SU-DHL-6 (cell line): ENCODE measurements at regions not wholly inside any gene's neighbourhood (a gene's known extent, or its start where the extent isn't known, plus 50 kb on each side); places are given as distances from the start of the nearest gene placed in this dataset.

Source experiments
- EZH2phosphoT487 ChIP-seq: fragments of 200-600 bp; sonication (generic), shearing (Covaris generic); conservative IDR thresholded peaks from 2 replicates; pipeline ENCODE4 v1.6.1; 2018; ENCODE audit warnings: mild to moderate bottlenecking, antibody characterized with exemption, low read length, moderate library complexity, mixed read lengths
- TF ChIP-seq, protein P1 (sequence below): fragments of 200-600 bp; sonication (generic); IDR thresholded peaks from one replicate; pipeline ENCODE4 v1.5.1; 2017; ENCODE audit warnings: antibody characterized with exemption, mild to moderate bottlenecking, low read length, moderate library complexity; ENCODE audit not compliant: insufficient read depth, poor library complexity, severe bottlenecking

DNA sequence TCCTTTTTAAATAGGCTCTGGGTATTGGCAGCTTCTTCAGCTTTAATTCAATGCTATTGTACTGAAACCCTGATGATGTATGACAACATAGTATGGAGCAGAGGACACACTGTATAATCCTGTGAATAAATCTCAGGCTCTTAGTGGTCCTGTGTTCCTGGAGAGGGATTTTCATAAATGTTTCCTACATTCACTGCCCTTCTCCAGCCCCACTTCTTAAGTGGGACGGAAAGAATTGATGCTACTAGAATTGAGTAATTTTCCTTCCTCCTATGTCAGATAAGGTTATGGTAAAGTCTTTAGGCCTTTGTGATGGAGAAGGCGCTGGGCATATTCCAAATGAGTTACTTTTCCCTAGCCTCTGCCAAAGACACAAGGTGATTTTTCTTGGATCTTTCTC is 779.4 kb downstream of the TNS3 start:
- TF ChIP-seq, protein P1, sequence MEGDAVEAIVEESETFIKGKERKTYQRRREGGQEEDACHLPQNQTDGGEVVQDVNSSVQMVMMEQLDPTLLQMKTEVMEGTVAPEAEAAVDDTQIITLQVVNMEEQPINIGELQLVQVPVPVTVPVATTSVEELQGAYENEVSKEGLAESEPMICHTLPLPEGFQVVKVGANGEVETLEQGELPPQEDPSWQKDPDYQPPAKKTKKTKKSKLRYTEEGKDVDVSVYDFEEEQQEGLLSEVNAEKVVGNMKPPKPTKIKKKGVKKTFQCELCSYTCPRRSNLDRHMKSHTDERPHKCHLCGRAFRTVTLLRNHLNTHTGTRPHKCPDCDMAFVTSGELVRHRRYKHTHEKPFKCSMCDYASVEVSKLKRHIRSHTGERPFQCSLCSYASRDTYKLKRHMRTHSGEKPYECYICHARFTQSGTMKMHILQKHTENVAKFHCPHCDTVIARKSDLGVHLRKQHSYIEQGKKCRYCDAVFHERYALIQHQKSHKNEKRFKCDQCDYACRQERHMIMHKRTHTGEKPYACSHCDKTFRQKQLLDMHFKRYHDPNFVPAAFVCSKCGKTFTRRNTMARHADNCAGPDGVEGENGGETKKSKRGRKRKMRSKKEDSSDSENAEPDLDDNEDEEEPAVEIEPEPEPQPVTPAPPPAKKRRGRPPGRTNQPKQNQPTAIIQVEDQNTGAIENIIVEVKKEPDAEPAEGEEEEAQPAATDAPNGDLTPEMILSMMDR, result no peak
- no peak for TF ChIP-seq EZH2phosphoT487
